OCI-LY1 (cell line): ENCODE measurements at regions not wholly inside any gene's neighbourhood (a gene's known extent, or its start where the extent isn't known, plus 50 kb on each side); places are given as distances from the start of the nearest gene placed in this dataset.

Source experiments
- EZH2 ChIP-seq: fragments of 200-600 bp; sonication (generic), shearing (Covaris generic); IDR thresholded peaks from 2 replicates; pipeline ENCODE4 v1.8.0; 2017; ENCODE audit warnings: borderline replicate concordance, mixed run types, mild to moderate bottlenecking, antibody characterized with exemption, low read length, moderate library complexity, mixed read lengths
- TF ChIP-seq, protein P1 (sequence below): fragments of 200-600 bp; sonication (generic), shearing (Covaris generic); IDR thresholded peaks from 2 replicates; pipeline ENCODE4 v1.5.1; 2017; ENCODE audit warnings: mild to moderate bottlenecking, antibody characterized with exemption, low read length, moderate library complexity, mixed read lengths

DNA sequence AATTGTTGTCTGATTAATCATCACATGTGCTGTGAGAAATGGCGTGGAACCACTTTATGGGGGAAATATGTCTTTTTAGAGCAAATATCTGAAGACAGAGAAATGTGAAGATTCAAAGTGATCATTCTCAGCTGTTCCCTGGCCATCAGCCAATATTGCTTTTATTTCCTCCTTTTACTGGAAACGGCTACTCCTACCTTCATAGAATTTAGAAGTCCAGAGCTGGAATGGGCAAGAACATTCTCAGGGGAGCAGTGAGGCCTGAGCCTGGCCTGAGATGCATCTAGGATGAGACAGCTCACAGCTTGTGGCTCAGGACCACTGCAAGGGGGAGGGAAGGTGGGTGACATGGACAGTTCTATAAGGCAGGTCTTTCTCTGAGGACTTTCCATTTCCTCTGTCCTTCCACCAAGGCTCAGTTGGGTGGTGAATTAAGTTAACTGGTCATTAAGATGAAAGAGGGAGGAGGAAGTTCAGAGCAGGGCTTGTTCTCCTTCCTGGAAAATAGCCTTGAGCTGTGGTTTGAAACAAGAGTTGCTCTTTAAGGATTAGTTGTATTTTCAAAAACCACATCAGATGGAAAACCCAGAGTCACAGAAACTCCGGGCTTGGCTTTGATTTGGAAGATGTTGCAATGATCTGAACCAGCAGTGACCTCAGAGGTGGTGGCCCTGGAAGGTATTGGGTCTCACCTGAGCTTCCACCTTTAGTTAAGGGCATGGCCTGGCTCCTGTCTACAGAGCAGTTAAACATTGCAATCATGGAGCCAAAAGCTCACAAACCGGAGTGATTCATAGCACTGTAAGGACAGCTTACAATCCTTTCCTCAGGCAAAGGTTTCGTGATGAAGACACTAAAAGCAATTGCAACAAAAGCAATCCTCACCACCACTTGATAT, 144.3 kb downstream of the VAPA start:
- TF ChIP-seq, protein P1, sequence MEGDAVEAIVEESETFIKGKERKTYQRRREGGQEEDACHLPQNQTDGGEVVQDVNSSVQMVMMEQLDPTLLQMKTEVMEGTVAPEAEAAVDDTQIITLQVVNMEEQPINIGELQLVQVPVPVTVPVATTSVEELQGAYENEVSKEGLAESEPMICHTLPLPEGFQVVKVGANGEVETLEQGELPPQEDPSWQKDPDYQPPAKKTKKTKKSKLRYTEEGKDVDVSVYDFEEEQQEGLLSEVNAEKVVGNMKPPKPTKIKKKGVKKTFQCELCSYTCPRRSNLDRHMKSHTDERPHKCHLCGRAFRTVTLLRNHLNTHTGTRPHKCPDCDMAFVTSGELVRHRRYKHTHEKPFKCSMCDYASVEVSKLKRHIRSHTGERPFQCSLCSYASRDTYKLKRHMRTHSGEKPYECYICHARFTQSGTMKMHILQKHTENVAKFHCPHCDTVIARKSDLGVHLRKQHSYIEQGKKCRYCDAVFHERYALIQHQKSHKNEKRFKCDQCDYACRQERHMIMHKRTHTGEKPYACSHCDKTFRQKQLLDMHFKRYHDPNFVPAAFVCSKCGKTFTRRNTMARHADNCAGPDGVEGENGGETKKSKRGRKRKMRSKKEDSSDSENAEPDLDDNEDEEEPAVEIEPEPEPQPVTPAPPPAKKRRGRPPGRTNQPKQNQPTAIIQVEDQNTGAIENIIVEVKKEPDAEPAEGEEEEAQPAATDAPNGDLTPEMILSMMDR, result no peak
- no peak for TF ChIP-seq EZH2
